GM19351 (cell line): ENCODE measurements at regions not wholly inside any gene's neighbourhood (a gene's known extent, or its start where the extent isn't known, plus 50 kb on each side); places are given as distances from the start of the nearest gene placed in this dataset.
"Not testable (repeated sequence)": the region's sequence is repeated elsewhere in the genome, so short reads cannot be mapped to it uniquely, and the experiment has no call there.

ENCODE experiments used
- ATAC-seq: cut with Tn5 transposase; IDR thresholded peaks from one replicate; pipeline ENCODE4 v1.9.1; 2021; ENCODE audit warnings: mild to moderate bottlenecking, moderate library complexity; ENCODE audit not compliant: unreplicated experiment

DNA sequence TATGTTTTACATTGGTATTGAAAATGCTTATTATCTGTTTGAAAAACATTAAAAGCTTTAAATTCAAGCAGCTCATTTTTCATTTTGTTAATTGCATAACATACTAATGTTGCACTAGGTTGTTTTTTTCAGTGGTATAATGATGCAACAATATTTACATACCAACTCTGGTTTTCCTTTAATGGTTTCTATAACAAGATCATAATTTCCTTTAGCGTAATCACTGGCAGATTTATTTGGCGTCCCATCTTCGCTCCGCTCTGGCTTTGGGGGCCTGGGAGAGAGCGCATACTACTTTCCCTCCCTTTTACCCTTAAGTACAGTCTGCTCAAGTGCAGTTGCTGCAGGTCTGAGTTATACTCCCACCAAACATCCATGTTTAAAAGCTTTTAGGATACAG is 574.1 kb downstream of the PRKD1 start:
- no peak for ATAC-seq

DNA sequence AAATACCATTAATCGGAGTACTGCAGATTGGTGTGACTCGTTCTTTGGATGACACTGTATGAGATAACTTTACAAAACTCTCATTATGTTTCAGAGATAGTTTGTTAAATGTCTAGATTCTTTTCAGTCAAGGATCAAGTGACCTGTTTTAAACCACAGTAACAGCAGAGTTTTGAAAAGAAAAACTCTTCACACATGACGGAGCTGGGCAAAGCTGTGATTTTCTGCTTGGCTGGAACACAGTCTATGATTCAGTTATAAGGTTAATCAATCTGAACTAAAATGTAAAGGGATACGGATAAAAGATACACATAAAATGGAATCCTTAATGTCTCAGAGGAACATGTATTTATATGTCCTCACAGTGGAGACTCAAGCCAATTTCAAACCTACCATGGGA is 573.2 kb downstream of the PRKD1 start:
- ATAC-seq = no peak

DNA sequence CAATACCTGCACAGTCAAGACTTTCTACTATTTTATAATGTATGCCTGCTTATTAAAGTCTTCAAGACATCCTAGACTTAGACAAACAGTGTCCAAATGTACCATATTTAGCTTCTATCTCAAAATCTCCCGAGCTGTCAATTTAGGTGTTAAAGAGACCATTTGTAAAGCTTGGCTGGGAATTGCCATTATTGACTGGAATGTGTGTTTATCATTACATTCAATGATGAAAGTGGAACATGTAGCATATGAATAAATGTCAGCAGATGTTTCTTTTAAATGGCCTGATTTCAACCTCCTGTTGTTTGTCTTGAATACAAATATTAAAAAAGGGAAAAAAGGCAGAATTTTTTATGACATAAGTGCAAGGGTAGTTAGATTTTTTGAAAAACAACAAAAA is 572.3 kb downstream of the PRKD1 start:
- ATAC-seq = no peak

DNA sequence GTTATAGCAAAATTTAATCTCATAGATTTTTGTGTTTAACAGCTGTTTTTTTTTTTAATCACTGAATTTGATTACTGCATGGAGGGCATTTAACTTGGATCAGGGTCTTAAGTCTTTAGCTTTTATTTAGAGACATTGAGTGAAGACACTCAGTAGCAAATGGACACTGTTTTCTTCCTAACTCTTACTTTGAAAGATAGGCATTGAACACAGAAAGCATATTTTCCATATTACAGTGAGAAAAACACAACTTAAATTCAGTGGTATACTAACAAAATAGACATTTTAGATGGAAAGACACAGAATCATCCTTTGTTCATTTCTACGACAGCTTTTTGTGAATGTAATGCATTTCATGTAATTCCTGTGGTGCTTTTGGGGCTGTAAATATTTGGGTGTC is 571.8 kb downstream of the PRKD1 start:
- no peak for ATAC-seq

DNA sequence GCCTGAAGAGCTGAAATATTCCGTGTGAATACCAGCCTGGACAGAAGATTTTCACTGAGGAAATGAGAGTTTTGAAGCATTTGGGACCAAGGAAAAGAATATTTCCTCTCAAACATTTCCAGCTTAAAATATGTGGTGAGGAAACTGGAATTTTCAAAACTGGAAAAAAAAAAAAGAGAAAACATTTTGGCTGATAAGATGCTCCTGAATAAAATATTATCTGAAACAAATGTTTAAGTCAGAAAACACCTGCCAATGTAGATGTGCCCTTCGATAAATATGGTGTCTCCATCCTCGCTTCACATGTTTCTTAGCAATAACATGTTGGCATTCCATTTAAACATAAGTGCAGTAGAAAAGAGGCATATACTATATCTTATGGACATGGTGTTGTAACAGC is 567.0 kb downstream of the PRKD1 start:
- ATAC-seq = no peak

DNA sequence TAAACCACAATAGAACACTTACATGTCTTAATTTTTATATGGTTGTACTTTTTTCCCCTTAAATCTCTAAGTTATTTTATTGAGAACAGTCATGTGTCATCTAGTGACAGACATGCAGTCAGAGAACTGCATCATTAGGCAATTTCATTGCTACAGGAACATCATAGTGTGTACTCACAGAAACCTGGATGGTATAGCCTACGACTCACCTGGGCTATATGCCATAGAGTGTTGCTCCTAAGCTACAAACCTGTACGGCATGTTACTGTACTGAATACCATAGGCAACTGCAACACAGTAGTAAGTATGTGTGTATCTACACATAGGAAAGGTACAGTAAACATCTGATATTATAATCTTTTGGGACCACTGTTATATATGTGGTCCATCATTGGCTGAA is 557.6 kb downstream of the PRKD1 start:
- no peak for ATAC-seq

DNA sequence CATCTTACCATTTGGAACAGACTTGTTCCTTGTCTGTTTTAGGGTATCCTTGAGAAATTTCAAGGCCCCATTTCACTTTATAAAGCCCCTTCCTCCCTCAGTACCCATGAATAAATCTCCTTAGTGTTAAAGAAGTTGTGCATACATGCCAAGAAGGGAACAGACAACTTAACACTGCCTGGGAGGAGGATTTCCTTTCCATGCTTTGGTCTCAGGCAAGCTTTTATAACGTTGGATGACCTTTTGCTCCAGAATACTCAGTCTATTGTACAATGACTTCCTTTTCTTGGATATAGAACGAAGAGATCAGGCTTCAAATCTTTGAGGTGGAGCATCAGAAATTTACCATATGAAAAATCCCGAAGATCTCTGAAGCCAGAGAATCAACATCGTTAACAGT is 551.4 kb downstream of the PRKD1 start:
- no peak for ATAC-seq

DNA sequence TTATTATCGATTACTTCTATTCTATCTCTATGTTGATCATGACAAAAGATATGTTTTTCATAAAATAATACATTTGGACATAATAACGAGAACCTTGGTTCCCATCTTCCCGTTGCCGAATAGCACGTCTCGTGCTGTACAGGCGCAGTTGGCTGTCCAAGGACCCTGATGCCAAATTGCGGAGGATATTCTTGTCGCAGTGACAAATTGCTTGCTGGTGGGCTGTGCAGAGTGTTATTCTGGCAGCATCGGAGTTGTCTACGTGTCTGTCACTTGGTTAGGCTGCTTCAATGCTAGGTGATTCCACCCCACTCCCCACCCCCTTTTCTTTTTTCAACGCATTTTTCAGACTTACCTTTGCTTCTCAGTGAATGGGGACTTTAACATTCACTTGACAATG is 546.8 kb downstream of the PRKD1 start:
- ATAC-seq = no peak

DNA sequence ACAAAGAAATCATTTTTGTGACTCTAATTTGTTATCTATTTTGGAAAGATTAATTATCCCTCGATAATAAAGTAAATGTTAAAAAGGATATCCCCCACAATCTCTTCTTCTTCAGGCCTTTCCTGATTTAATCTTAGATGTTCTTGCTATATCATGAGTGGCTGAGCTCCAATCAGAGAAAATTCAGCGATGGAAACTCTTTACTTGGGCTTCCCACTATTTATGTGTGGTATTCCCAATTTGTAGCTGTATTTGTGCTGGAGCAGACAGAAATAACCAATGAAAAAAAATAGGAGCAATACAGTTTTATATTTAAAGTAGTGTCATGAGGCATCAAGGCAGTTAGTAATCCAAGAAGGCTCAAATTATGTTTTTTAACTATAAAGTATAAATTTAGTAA is 539.1 kb downstream of the PRKD1 start:
- no peak for ATAC-seq

DNA sequence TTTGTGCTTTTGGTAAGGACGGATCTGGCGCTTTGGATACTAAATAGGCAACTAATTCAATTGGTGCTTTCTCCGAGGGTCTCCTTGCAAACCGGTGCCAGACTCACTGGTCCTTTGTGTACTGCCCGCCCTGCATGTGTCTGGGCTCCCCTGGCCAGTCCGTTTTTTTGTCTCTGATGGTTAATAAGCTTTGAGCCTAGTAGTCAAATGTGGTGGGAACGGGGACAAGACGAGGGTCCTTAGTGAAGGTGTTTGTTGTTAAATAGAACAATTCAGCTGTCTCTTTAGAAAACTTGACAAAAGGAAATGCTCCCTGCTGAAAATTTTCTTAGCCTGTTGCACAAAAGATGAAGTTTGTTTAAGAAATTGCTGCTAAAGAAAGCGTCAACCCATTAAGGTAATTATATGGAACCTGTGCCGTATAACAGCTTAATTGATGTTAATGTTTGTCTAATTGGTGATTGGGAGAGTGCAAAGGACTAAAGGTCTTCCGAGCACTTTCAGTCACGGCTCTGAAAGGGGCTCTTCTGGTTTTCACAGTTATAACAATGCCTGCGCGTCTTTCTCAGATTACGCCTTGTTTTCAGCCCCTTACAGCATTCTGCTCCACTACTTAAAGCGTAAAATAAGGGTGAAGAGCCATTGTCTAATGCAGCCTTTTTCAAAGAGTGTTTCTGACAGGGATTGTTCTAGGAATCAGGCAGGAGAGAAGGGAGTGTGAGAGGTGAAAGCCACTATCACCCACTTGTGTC is 537.4 kb downstream of the PRKD1 start:
- ATAC-seq = no peak

DNA sequence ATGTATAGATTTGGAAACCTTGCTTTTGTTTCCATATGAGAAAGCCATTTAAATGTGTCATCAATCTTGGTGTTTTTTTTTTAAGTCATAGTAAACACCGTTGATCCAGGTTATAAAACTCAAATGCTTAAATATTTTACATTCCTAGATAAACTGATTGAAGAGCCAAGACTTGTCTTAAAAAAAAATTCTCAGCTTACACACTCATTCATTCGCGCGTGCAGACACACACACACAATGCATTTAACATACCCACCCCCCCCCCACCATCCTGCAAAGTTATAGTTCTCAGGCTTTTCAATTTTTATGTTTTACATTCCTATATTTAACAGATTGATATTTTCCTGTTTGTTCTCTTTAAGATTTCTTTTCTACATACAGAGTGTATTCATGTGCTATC is 536.4 kb downstream of the PRKD1 start:
- ATAC-seq = no peak

DNA sequence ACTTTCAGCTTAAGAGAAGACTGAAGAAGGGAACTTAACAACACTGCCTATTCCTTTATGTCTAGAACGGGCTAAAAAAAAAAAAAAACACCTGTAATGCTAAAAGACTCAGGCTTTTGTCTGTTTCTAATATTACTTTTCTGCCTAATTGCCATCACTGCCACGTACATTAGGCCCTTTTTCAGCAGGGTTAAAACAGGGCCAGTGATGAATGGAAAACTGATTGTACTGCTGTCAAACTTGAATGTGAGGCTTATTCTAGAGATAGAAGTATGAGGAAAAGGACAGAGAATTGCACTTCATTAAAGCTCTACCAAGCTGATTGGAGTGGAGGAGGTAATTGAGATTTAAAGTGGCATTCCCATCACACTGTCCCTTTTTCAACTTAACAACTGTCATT is 535.8 kb downstream of the PRKD1 start:
- ATAC-seq = no peak

DNA sequence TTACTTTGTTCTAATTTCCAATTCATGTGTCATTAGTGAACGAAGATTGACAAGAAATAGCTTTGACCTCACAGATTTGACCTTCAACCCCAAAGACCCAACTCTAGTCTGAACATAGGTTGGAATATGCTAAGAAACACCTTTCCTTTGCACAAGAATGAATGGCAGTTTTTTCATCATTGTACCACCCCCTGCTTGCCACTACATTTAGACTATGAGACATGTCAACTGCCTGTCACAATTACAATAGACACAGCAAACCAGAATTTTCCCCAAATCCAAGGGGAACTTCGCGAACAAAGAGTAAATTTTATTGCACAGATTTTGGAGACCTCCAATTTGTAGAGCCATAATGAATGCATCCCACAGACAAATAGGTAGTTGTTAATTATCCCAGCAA is 535.4 kb downstream of the PRKD1 start:
- ATAC-seq = no peak

DNA sequence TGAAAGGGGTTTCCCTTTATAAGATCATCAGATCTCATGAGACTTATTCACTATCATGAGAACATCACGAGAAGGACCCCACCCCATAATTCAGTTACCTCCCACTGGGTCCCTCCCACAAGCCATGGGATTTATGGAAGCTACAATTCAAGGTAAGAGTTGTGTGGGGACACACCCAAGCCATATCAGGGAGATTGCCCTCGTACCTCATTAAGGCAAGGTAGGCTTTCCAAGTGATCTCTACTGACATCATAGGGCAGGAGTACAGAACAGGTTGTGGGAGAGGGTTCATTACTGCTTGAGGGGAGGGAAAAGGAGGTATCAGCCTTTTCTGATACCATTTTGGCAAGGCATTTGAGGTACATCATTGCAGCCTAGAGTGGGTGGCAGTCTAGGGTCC is 524.6 kb downstream of the PRKD1 start:
- ATAC-seq = no peak

DNA sequence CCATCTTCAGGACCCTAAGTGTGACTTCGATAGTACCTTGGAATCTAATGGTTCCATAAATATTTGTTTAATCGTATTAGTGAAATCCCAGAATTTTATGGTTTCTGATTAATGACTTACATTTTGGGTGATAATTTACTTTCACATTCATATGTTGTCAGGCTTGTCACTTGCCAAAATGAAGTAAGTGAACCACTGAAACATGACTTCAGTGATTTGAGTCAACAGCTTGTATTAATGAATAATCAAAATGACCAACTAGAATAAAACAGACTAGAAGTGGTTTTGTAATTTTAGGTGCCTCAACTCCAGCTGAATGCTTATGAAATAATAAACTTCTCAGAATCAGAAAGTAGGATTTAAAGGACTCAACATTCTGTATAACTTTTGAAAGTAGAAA is 517.1 kb downstream of the PRKD1 start:
- ATAC-seq = no peak

DNA sequence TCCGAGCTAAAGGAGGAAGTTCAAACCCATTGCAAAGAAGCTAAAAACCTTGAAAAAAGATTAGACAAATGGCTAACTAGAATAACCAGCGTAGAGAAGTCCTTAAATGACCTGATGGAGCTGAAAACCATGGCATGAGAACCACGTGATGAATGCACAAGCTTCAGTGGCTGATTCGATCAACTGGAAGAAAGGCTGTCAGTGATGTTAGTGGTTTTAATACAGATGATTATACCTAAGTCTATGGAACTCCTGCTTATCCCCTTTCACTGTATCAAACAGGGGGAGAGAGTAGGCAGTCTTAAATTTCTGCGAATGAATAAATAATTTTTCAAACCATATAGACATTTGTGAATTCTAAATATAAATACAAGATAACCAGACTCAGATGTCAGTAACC is 512.7 kb downstream of the PRKD1 start:
- ATAC-seq = not testable (repeated sequence)

DNA sequence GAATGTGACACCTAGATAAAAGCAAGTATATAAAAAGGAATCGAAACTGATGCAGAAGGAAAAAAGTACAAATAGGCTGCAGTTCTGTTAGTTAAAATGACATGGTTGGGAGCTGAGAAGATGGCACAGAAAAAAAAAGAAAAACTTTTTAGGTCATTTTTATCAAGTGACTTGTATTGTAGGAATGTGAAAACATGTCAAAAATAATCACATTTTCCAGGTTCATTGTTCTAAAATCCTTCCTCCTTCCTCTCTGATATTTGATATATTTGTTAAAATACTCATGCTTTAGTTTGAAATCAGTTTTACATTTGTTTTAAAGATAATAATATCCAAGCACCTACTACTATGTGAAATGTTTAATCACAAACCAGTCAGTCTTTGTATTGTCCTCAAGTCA is 507.9 kb downstream of the PRKD1 start:
- no peak for ATAC-seq

DNA sequence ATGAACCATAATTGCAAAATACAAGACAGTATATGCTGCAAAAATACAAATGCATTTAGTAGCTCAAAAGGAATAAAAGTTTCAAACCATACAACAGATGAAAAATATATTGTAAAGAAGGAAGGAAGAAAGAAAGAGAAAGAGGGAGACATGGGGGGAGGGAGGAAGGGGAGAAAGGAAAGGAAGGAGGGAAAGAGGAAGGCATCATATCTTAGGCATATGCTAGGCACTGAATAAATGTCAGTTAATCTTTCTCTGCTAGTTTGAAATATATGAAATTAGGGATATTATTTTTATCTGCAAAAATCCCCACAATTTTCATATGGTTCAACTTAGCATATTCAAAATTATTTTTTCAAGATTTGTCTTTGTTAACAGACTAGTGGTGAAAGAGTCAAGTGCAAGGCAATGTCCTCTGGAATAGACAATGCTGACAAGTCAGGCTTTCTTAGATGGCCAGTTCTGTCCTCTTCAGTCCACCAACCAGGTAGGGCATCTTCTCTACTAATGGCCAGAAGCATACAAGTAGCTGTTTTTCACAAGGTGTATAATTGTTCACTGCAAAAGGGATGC is 506.4 kb downstream of the PRKD1 start:
- ATAC-seq = no peak

DNA sequence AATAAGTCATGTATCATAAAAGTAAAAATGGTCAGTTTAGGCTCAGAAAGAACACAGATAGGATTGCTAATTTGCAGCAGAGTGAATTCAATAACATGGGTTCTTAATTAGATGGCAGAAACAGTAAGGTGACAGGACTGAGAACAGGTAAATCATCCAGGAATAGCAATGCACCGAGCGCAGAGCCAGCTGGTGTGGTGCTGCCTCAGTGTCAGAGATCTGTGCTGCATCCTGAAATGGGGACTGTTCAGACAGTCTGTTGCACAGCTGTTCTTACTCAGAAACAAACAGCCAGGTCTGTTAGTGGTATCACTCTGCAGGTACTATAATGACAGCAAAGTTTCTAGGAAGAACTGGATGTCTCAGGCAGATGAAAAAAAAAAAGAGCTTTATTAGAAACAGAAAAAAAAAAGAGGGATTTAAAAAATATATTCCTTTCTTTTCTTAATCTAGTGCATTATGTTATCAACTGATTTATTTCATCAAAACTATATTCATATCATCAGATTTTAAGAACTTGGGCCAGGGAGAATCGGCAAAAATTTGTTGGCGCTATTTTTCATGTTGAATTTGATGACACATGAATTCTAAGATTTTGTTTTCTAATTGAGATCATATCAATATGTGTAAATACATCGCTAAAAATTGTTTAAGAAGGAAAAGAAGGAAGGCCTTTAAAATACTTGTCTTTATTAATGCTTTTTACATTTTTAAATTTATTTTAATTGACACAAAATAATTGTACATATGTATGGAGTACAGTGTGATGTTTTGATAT is 501.8 kb downstream of the PRKD1 start:
- ATAC-seq = no peak

DNA sequence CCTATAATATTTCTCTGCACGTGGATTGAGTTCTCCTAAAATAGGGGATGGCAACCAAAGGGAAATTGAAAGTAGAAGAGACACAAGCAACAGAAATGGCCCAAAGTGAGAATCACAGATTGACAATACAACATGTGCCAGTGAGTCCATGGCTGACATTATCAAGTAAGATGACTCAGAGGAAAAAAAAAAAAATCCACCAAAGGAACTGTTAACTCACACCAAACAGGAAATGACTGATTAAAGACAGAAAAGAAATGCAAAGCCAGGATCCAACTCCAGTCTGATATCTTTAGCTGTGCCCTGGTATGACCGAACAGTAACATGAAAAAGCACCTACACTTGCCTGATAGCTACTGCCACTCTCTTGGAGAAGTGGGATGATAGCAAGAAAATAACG is 485.0 kb downstream of the PRKD1 start:
- ATAC-seq = no peak

DNA sequence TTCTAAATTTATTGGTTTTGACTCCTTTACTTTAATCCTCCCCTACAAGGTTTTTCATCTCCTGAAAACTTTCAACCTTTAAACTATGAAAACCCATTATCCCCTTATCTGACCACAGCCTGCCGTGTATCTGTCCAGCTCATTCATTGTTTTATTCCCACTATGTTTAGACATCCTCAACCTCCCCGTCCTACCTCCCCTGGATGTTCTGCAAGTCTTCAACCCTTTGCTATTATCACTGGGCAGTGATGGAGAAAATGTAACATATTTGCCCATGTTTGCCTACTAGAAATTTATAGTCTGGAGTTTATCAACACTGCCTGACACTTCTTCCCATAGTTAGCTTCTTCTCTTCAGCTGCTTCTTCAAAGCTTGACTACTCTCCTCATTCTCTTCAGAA is 483.4 kb downstream of the PRKD1 start:
- no peak for ATAC-seq

DNA sequence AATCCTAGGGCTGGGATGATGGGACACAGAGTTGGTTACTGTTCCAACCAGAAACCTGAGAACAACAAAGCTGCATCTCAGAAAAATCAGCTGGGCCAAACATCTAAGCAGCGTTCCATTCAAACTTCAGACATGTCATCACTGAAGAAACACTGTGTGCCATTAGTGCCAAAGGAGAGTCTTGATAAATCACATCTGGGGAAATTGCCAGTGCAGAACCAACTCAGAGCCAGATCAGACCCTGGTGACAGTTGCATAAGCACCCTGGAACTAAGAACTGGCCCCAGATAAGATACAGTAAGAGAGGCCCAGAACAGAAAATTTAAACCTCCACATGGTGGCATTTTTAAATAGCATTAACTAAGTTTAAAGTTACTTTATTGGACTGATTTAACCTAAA is 482.8 kb downstream of the PRKD1 start:
- ATAC-seq = no peak
